ENCODE measurements at regions not wholly inside any gene's neighbourhood (a gene's known extent, or its start where the extent isn't known, plus 50 kb on each side); places are given as distances from the start of the nearest gene placed in this dataset.

DNA sequence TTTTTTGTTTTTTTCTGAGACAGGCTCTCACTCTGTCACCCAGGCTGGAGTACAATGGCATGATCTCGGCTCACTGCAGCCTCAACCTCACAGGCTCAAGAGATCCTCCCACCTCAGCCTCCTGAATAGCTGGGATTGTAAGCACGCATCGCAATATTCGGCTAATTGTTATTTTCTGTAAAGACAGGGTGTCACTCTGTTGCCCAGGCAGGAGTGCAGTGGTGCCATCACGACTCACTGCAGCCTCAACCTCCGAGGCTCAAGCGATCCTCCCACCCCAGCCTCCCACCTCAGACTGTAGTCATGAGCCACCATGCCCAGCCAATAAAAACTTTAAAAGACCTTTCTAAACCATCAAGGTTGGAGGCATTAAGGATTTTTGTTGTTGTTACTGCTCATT lies 57.4 kb upstream of the TFRC start:
- no peak for TF ChIP-seq POLR2A (IDR thresholded peaks at IDR 0.05)
- no peak for TF ChIP-seq EP300 (IDR thresholded peaks at IDR 0.05)
- TF ChIP-seq, protein P1, sequence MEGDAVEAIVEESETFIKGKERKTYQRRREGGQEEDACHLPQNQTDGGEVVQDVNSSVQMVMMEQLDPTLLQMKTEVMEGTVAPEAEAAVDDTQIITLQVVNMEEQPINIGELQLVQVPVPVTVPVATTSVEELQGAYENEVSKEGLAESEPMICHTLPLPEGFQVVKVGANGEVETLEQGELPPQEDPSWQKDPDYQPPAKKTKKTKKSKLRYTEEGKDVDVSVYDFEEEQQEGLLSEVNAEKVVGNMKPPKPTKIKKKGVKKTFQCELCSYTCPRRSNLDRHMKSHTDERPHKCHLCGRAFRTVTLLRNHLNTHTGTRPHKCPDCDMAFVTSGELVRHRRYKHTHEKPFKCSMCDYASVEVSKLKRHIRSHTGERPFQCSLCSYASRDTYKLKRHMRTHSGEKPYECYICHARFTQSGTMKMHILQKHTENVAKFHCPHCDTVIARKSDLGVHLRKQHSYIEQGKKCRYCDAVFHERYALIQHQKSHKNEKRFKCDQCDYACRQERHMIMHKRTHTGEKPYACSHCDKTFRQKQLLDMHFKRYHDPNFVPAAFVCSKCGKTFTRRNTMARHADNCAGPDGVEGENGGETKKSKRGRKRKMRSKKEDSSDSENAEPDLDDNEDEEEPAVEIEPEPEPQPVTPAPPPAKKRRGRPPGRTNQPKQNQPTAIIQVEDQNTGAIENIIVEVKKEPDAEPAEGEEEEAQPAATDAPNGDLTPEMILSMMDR (IDR thresholded peaks at IDR 0.05) = no peak

Measured in gastroesophageal sphincter (tissue), 3 donors.